ENCODE measurements at regions not wholly inside any gene's neighbourhood (a gene's known extent, or its start where the extent isn't known, plus 50 kb on each side); places are given as distances from the start of the nearest gene placed in this dataset.
"Not testable (repeated sequence)": the region's sequence is repeated elsewhere in the genome, so short reads cannot be mapped to it uniquely, and the experiment has no call there.

- BruUV-seq (replicated peaks), result no TSS peak
- Histone ChIP-seq H3K27me3 (ENCODE audit: control insufficient read depth, insufficient read depth, low read length) (no peaks in the 10 kb centered on the region), H3K36me3 (ENCODE audit: control insufficient read depth, insufficient read depth, low read length) (no peaks in the 10 kb centered on the region), H3K27ac (ENCODE audit: low read length) (no peak overlapping the region), H3K4me3 (ENCODE audit: low read depth in 2 of 2, low read length in 2 of 2) (no peak overlapping the region), H3K9me3 (ENCODE audit: control insufficient read depth, insufficient read depth, low read depth, low read length) (no peaks in the 10 kb centered on the region), H3K4me1 (ENCODE audit: control insufficient read depth, insufficient read depth, low read length) (no peaks in the 10 kb centered on the region)
- TF ChIP-seq TCF7L2 (IDR thresholded peaks at IDR 0.05; ENCODE audit: low read depth, low read length) (no peak), REST (IDR thresholded peaks at IDR 0.05; ENCODE audit: insufficient read depth in 1 of 2, low read depth in 2 of 2, low read length in 1 of 2) (no peak), CTCF (IDR thresholded peaks at IDR 0.05) (no peak), POLR2AphosphoS5 (IDR thresholded peaks at IDR 0.05; ENCODE audit: low read depth, low read length) (no peak), SIN3A (IDR thresholded peaks at IDR 0.05; ENCODE audit: borderline replicate concordance, insufficient read depth, low read depth, low read length) (no peak)
- ATAC-seq (no peak), DNase-seq (ENCODE audit: low read depth, low spot score) (no peak)
- intact Hi-C loops (cut with micrococcal nuclease; ENCODE audit: unreplicated experiment) (loop anchor here (10.0 kb wide), 1 partner anchor 60 kb away; no protein-coding TSS in a partner anchor), in situ Hi-C loops (cut with HindIII; ENCODE audit: low pct_unique_long_range_greater_than_20kb, low sequenced_read_pairs) (no loop called here)
- ChIA-PET CTCF (no interaction called here), POLR2A (no interaction called here)
Measured at GRCh38 chr9:32884482-32884881, 101.1 kb downstream of the TMEM215 start.

GRCh38 chr9:32886021-32886420 lies 102.7 kb downstream of the TMEM215 start:
- H3K4me3 ChIP-seq (ENCODE audit: low read depth in 2 of 2, low read length in 2 of 2), result no peak overlapping the region
- no peaks in the 10 kb centered on the region for H3K9me3 ChIP-seq (ENCODE audit: control insufficient read depth, insufficient read depth, low read depth, low read length)
- no peaks in the 10 kb centered on the region for H3K4me1 ChIP-seq (ENCODE audit: control insufficient read depth, insufficient read depth, low read length)
- in situ Hi-C loops (cut with HindIII; ENCODE audit: low pct_unique_long_range_greater_than_20kb, low sequenced_read_pairs), result no loop called here
- ATAC-seq (no peak), DNase-seq (ENCODE audit: low read depth, low spot score) (no peak)
- no peaks in the 10 kb centered on the region for H3K27me3 ChIP-seq (ENCODE audit: control insufficient read depth, insufficient read depth, low read length)
- CTCF ChIA-PET, result no interaction called here
- H3K36me3 ChIP-seq (ENCODE audit: control insufficient read depth, insufficient read depth, low read length), result no peaks in the 10 kb centered on the region
- no peak overlapping the region for H3K27ac ChIP-seq (ENCODE audit: low read length)
- intact Hi-C loops (cut with micrococcal nuclease; ENCODE audit: unreplicated experiment), result loop anchor here (10.0 kb wide), 1 partner anchor 59 kb away; no protein-coding TSS in a partner anchor
- no TSS peak for BruUV-seq (replicated peaks)
- POLR2A ChIA-PET, result no interaction called here
- TF ChIP-seq POLR2AphosphoS5 (IDR thresholded peaks at IDR 0.05; ENCODE audit: low read depth, low read length) (no peak), CTCF (IDR thresholded peaks at IDR 0.05) (no peak), TCF7L2 (IDR thresholded peaks at IDR 0.05; ENCODE audit: low read depth, low read length) (no peak), SIN3A (IDR thresholded peaks at IDR 0.05; ENCODE audit: borderline replicate concordance, insufficient read depth, low read depth, low read length) (no peak), REST (IDR thresholded peaks at IDR 0.05; ENCODE audit: insufficient read depth in 1 of 2, low read depth in 2 of 2, low read length in 1 of 2) (no peak)

GRCh38 chr9:32894485-32894884 lies 106.9 kb downstream of the APTX start:
- H3K4me1 ChIP-seq (ENCODE audit: control insufficient read depth, insufficient read depth, low read length); DNase-seq (ENCODE audit: low read depth, low spot score); POLR2A ChIA-PET; BruUV-seq (replicated peaks); H3K4me3 ChIP-seq (ENCODE audit: low read depth in 2 of 2, low read length in 2 of 2); H3K27ac ChIP-seq (ENCODE audit: low read length); H3K9me3 ChIP-seq (ENCODE audit: control insufficient read depth, insufficient read depth, low read depth, low read length); H3K27me3 ChIP-seq (ENCODE audit: control insufficient read depth, insufficient read depth, low read length); ATAC-seq; in situ Hi-C loops (cut with HindIII; ENCODE audit: low pct_unique_long_range_greater_than_20kb, low sequenced_read_pairs); H3K36me3 ChIP-seq (ENCODE audit: control insufficient read depth, insufficient read depth, low read length); CTCF ChIA-PET; intact Hi-C loops (cut with micrococcal nuclease; ENCODE audit: unreplicated experiment): not testable (repeated sequence)

Measured in Panc1 (cell line).